ENCODE measurements at regions not wholly inside any gene's neighbourhood (a gene's known extent, or its start where the extent isn't known, plus 50 kb on each side); places are given as distances from the start of the nearest gene placed in this dataset.

- ATAC-seq (ENCODE audit: low FRiP score) = no peak
- DNase-seq (ENCODE audit: low spot score) = no peak
Observed at GRCh38 chr4:4613641-4614286, 71.9 kb upstream of the STX18 start.

GRCh38 chr4:4613126-4613465 is 71.2 kb upstream of the STX18 start:
- DNase-seq (ENCODE audit: low spot score) (no peak), ATAC-seq (ENCODE audit: low FRiP score) (no peak)
- TF ChIP-seq, protein P1, sequence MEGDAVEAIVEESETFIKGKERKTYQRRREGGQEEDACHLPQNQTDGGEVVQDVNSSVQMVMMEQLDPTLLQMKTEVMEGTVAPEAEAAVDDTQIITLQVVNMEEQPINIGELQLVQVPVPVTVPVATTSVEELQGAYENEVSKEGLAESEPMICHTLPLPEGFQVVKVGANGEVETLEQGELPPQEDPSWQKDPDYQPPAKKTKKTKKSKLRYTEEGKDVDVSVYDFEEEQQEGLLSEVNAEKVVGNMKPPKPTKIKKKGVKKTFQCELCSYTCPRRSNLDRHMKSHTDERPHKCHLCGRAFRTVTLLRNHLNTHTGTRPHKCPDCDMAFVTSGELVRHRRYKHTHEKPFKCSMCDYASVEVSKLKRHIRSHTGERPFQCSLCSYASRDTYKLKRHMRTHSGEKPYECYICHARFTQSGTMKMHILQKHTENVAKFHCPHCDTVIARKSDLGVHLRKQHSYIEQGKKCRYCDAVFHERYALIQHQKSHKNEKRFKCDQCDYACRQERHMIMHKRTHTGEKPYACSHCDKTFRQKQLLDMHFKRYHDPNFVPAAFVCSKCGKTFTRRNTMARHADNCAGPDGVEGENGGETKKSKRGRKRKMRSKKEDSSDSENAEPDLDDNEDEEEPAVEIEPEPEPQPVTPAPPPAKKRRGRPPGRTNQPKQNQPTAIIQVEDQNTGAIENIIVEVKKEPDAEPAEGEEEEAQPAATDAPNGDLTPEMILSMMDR (IDR thresholded peaks at IDR 0.05) = no peak

More at GRCh38 chr4:4613641-4614286, 71.9 kb upstream of the STX18 start:
- TF ChIP-seq, protein P1 (IDR thresholded peaks at IDR 0.05) = no peak

GRCh38 chr4:4610672-4611071 is 68.8 kb upstream of the STX18 start:
- no peak for DNase-seq (ENCODE audit: low spot score)
- TF ChIP-seq, protein P1 (IDR thresholded peaks at IDR 0.05) = no peak

DNA sequence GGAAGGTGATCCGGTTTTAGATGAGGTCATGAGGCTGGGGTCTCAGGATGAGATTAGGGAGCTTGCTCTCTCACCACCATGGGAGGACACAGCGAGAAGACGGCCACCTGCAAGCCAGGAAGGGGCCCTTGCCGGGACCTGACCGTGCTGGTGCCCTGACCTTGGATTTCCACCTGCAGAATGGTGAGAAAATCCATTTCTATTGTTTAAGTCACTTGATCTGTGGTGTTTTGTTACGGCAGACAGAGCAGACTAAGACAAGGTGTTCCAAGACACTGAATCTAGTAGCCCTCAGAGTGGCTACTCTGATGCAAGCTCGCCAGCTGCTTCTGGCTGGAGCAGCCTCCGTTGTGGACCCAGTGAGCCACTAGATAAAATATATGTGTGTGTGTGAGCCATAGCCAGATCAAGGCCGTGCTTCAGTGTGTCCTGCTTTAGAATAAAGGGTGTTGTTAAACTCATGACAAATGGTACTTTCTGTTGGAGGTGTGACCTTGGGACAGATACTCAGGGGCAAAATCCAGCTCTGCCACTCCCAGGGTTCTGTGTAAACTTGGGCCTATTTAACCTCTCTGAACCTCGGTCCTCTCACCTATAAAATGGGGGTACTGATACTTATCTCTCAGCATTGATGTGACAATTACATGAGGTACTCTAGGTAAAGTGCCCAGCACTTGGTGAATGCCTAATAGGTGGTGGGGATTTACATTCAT is 67.9 kb upstream of the STX18 start:
- DNase-seq (ENCODE audit: low spot score) (no peak), ATAC-seq (ENCODE audit: low FRiP score) (no peak)
- TF ChIP-seq, protein P1 (IDR thresholded peaks at IDR 0.05) = no peak

More at GRCh38 chr4:4610672-4611071, 68.8 kb upstream of the STX18 start:
- ATAC-seq (ENCODE audit: low FRiP score) = no peak

- peak; percentile 73 for ATAC-seq (ENCODE audit: low FRiP score)
- TF ChIP-seq, protein P1 (IDR thresholded peaks at IDR 0.05) = no peak
- no peak for DNase-seq (ENCODE audit: low spot score)
Observed at GRCh38 chr4:4608214-4608537, 66.3 kb upstream of the STX18 start.

GRCh38 chr4:4607336-4608213 is 65.7 kb upstream of the STX18 start:
- TF ChIP-seq, protein P1 (IDR thresholded peaks at IDR 0.05) = no peak
- ATAC-seq (ENCODE audit: low FRiP score) = no peak
- DNase-seq (ENCODE audit: low spot score) = no peak

All from omental fat pad (tissue), 3 donors.